H9 (cell line): ENCODE measurements at regions not wholly inside any gene's neighbourhood (a gene's known extent, or its start where the extent isn't known, plus 50 kb on each side); places are given as distances from the start of the nearest gene placed in this dataset.

Source experiments
- DNase-seq: peaks from one replicate; pipeline ENCODE4 v3.0.0-alpha.2; 2017
- H2AFZ ChIP-seq: one replicate; pipeline ENCODE4 v1.6.1; 2013; ENCODE audit warnings: mild to moderate bottlenecking, low read length, control low read depth, moderate library complexity
- H2AK5ac ChIP-seq: 2 replicates; pipeline ENCODE4 v1.6.1; 2013; ENCODE audit warnings: low read length, control low read depth, mixed read lengths; ENCODE audit not compliant: insufficient read length
- H2BK120ac ChIP-seq: one replicate; pipeline ENCODE4 v1.6.1; 2013; ENCODE audit warnings: low read depth, mild to moderate bottlenecking, low read length, control low read depth, inconsistent platforms; ENCODE audit not compliant: poor library complexity, severe bottlenecking
- H2BK12ac ChIP-seq: 2 replicates; pipeline ENCODE4 v1.6.1; 2013; ENCODE audit warnings: low read length, control low read depth, mixed read lengths, low read depth; ENCODE audit not compliant: insufficient read length
- H2BK15ac ChIP-seq: 2 replicates; pipeline ENCODE4 v1.6.1; 2013; ENCODE audit warnings: low read depth, low read length, control low read depth
- H2BK20ac ChIP-seq: one replicate; pipeline ENCODE4 v1.6.1; 2013; ENCODE audit warnings: low read depth, mild to moderate bottlenecking, low read length, control low read depth, inconsistent platforms; ENCODE audit not compliant: poor library complexity, severe bottlenecking
- H2BK5ac ChIP-seq: 2 replicates; pipeline ENCODE4 v1.6.1; 2013; ENCODE audit warnings: low read length, control low read depth, mixed read lengths; ENCODE audit not compliant: insufficient read length
- H3K14ac ChIP-seq: 2 replicates; pipeline ENCODE4 v1.6.1; 2013; ENCODE audit warnings: low read length, control low read depth; ENCODE audit not compliant: insufficient read depth
- H3K18ac ChIP-seq: 2 replicates; pipeline ENCODE4 v1.6.1; 2013; ENCODE audit warnings: low read depth, mild to moderate bottlenecking, mixed read lengths, low read length, control low read depth; ENCODE audit not compliant: insufficient read length
- H3K23ac ChIP-seq: 2 replicates; pipeline ENCODE4 v1.6.1; 2013; ENCODE audit warnings: low read length, control low read depth, mixed read lengths, low read depth; ENCODE audit not compliant: insufficient read length
- H3K23me2 ChIP-seq: 2 replicates; pipeline ENCODE4 v1.6.1; 2013; ENCODE audit warnings: low read depth, mild to moderate bottlenecking, mixed read lengths, low read length, control low read depth; ENCODE audit not compliant: insufficient read length, poor library complexity, severe bottlenecking
- H3K27ac ChIP-seq: 2 replicates; pipeline ENCODE4 v1.5.1; 2013; ENCODE audit warnings: low read length, control low read depth, mixed read lengths, low read depth; ENCODE audit not compliant: insufficient read length
- H3K27me3 ChIP-seq: 2 replicates; pipeline ENCODE4 v1.6.1; 2013; ENCODE audit warnings: low read length, control low read depth, inconsistent platforms; ENCODE audit not compliant: insufficient read depth
- H3K4ac ChIP-seq: 2 replicates; pipeline ENCODE4 v1.6.1; 2013; ENCODE audit warnings: low read depth, mild to moderate bottlenecking, control low read depth, inconsistent platforms, low read length, moderate library complexity
- H3K4me1 ChIP-seq: 2 replicates; pipeline ENCODE4 v1.6.1; 2013; ENCODE audit warnings: low read length, control low read depth, inconsistent platforms; ENCODE audit not compliant: insufficient read depth
- H3K4me2 ChIP-seq: 2 replicates; pipeline ENCODE4 v1.6.1; 2013; ENCODE audit warnings: low read length, control low read depth, mixed read lengths; ENCODE audit not compliant: insufficient read length, insufficient read depth
- H3K56ac ChIP-seq: 2 replicates; pipeline ENCODE4 v1.6.1; 2013; ENCODE audit warnings: low read depth, mild to moderate bottlenecking, mixed read lengths, low read length, control low read depth; ENCODE audit not compliant: insufficient read length
- H3K79me1 ChIP-seq: 2 replicates; pipeline ENCODE4 v1.6.1; 2013; ENCODE audit warnings: low read depth, mild to moderate bottlenecking, moderate library complexity, low read length, control low read depth, inconsistent platforms; ENCODE audit not compliant: insufficient read depth, poor library complexity, severe bottlenecking
- H3K79me2 ChIP-seq: 2 replicates; pipeline ENCODE4 v1.6.1; 2013; ENCODE audit warnings: low read length, control low read depth, inconsistent platforms; ENCODE audit not compliant: insufficient read depth
- H3K9ac ChIP-seq: 2 replicates; pipeline ENCODE4 v1.6.1; 2013; ENCODE audit warnings: low read length, control low read depth, mixed read lengths; ENCODE audit not compliant: insufficient read length; ENCODE audit errors: extremely low read depth
- H3K9me3 ChIP-seq: one replicate; pipeline ENCODE4 v1.6.1; 2013; ENCODE audit warnings: low read depth, low read length, inconsistent platforms; ENCODE audit not compliant: control insufficient read depth
- H3T11ph ChIP-seq: one replicate; pipeline ENCODE4 v1.6.1; 2013; ENCODE audit warnings: mild to moderate bottlenecking, low read length, control low read depth, inconsistent platforms
- H4K20me1 ChIP-seq: one replicate; pipeline ENCODE4 v1.6.1; 2013; ENCODE audit not compliant: control insufficient read depth, insufficient read length, insufficient read depth
- H4K5ac ChIP-seq: 2 replicates; pipeline ENCODE4 v1.6.1; 2013; ENCODE audit warnings: low read depth, mild to moderate bottlenecking, mixed read lengths, low read length, control low read depth; ENCODE audit not compliant: insufficient read length
- H4K8ac ChIP-seq: replicated peaks from 2 replicates; pipeline ENCODE4 v1.6.1; 2013; ENCODE audit warnings: low read length, control low read depth, mixed read lengths, low read depth; ENCODE audit not compliant: insufficient read length
- H4K91ac ChIP-seq: 2 replicates; pipeline ENCODE4 v1.6.1; 2013; ENCODE audit warnings: low read depth, mild to moderate bottlenecking, moderate library complexity, mixed read lengths, low read length, control low read depth; ENCODE audit not compliant: insufficient read length
- H3K27ac Mint-ChIP-seq, 3 experiments: 2 replicates in 2 of 3; 3 replicates in 1 of 3; pipeline ENCODE4 v1.8.0; 2020 to 2021; ENCODE audit warnings: mixed read lengths in 3 of 3, mild to moderate bottlenecking in 1 of 3, moderate library complexity in 1 of 3
- H3K27me3 Mint-ChIP-seq: 2 replicates; pipeline ENCODE4 v1.8.0; 2021; ENCODE audit warnings: low read depth, mild to moderate bottlenecking, moderate library complexity, mixed read lengths
- H3K36me3 Mint-ChIP-seq, 3 experiments: 2 replicates in 2 of 3; 3 replicates in 1 of 3; pipeline ENCODE4 v1.8.0; 2020 to 2021; ENCODE audit warnings: low read depth in 3 of 3, mixed read lengths in 3 of 3; ENCODE audit not compliant: insufficient read depth in 1 of 3
- H3K4me1 Mint-ChIP-seq, 2 experiments: 2 replicates each; pipeline ENCODE4 v1.8.0; 2020; ENCODE audit warnings: mixed read lengths in 2 of 2
- H3K4me3 Mint-ChIP-seq, 2 experiments: 2 replicates in 1 of 2; 3 replicates in 1 of 2; pipeline ENCODE4 v1.8.0; 2020 to 2021; ENCODE audit warnings: mild to moderate bottlenecking in 2 of 2, mixed read lengths in 2 of 2, moderate library complexity in 1 of 2
- H3K9me3 Mint-ChIP-seq, 2 experiments: 2 replicates in 1 of 2; 3 replicates in 1 of 2; pipeline ENCODE4 v1.8.0; 2020; ENCODE audit warnings: mild to moderate bottlenecking in 2 of 2, mixed read lengths in 2 of 2, moderate library complexity in 1 of 2
- WGBS: extraction: QIAGEN DNeasy Blood & Tissue Kit; methylation state at CpG from one replicate; pipeline ENCODE4 v1.1.7; 2013; ENCODE audit warnings: missing lambda C conversion rate, low lambda C conversion rate, mixed read lengths; ENCODE audit not compliant: insufficient read length; ENCODE audit errors: extremely low coverage; 5-methylcytosine and 5-hydroxymethylcytosine counted together
- TF ChIP-seq, protein P1 (sequence below): fragments of 200-600 bp; sonication (generic); conservative IDR thresholded peaks from 3 replicates; pipeline ENCODE4 v1.8.0; 2021; ENCODE audit warnings: antibody characterized with exemption, mild to moderate bottlenecking

DNA sequence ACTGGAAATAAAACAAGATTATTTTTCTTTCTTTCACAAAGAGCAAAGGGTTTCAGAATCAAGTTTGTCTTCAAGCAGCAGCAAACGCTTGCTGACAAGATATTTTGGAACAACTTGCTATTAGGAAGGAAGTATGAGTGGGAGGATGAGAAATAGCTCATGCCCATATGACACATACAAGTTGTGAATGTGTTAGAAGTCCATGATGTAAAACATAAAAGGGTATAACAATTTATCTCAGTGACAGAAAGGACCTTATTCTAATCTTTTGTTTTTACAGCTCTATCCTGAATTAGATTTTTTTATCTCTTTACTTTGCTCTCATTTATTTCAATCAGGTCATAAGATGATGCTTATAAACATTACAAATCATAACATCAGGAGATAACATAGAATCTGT, 516.6 kb upstream of the MEF2C start:
- Histone ChIP-seq H3K79me2 (no peaks in the 10 kb centered on the region), H3K9ac (no peak overlapping the region), H4K5ac (no peak overlapping the region), H2BK12ac (no peak overlapping the region), H3K79me1 (no peaks in the 10 kb centered on the region), H2BK120ac (no peak overlapping the region), H3K9me3 (no peaks in the 10 kb centered on the region), H2BK5ac (no peak overlapping the region), H3K23me2 (no peaks in the 10 kb centered on the region), H3K18ac (no peak overlapping the region), H3K4ac (no peak overlapping the region), H2AK5ac (no peak overlapping the region), H3T11ph (no peak overlapping the region), H4K91ac (no peak overlapping the region), H2BK20ac (no peak overlapping the region), H3K27me3 (no peaks in the 10 kb centered on the region; the same call in 1 of the 2 replicates), H3K4me1 (no peaks in the 10 kb centered on the region), H3K23ac (no peak overlapping the region), H3K27ac (no peak overlapping the region), H4K20me1 (no peaks in the 10 kb centered on the region), H3K56ac (no peak overlapping the region), H2AFZ (no peak overlapping the region), H4K8ac (no peak overlapping the region), H2BK15ac (no peak overlapping the region), H3K4me2 (no peak overlapping the region), H3K14ac (no peak overlapping the region)
- TF ChIP-seq, protein P1, sequence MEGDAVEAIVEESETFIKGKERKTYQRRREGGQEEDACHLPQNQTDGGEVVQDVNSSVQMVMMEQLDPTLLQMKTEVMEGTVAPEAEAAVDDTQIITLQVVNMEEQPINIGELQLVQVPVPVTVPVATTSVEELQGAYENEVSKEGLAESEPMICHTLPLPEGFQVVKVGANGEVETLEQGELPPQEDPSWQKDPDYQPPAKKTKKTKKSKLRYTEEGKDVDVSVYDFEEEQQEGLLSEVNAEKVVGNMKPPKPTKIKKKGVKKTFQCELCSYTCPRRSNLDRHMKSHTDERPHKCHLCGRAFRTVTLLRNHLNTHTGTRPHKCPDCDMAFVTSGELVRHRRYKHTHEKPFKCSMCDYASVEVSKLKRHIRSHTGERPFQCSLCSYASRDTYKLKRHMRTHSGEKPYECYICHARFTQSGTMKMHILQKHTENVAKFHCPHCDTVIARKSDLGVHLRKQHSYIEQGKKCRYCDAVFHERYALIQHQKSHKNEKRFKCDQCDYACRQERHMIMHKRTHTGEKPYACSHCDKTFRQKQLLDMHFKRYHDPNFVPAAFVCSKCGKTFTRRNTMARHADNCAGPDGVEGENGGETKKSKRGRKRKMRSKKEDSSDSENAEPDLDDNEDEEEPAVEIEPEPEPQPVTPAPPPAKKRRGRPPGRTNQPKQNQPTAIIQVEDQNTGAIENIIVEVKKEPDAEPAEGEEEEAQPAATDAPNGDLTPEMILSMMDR, result no peak
- no CpG with 5 or more reads among the region's 1 CpG for WGBS
- Mint-ChIP-seq H3K36me3 (no peaks in the 10 kb centered on the region), H3K4me1 (peaks cover 0 to 4% of the 10 kb centered on the region in 2 experiments; a peak in 1 of 4 replicates), H3K4me3 (no peak overlapping the region), H3K9me3 (no peaks in the 10 kb centered on the region), H3K27ac (no peak overlapping the region), H3K27me3 (no peaks in the 10 kb centered on the region)
- no peak for DNase-seq
